HG03457 (cell line): ENCODE measurements at regions not wholly inside any gene's neighbourhood (a gene's known extent, or its start where the extent isn't known, plus 50 kb on each side); places are given as distances from the start of the nearest gene placed in this dataset.

ENCODE experiments used
- ATAC-seq: cut with Tn5 transposase; IDR thresholded peaks from one replicate; pipeline ENCODE4 v1.9.1; 2021; ENCODE audit warnings: moderate number of reproducible peaks; ENCODE audit not compliant: unreplicated experiment

- no peak for ATAC-seq
Measured at GRCh38 chr3:124563376-124563775, 166.9 kb upstream of the UMPS start.

- ATAC-seq: no peak
Measured at GRCh38 chr3:124565013-124565412, 165.2 kb upstream of the UMPS start.

- no peak for ATAC-seq
Measured at GRCh38 chr3:124565551-124565950, 164.7 kb upstream of the UMPS start.

- ATAC-seq: no peak
Measured at GRCh38 chr3:124566701-124567100, 163.6 kb upstream of the UMPS start.

- no peak for ATAC-seq
Measured at GRCh38 chr3:124567179-124567578, 163.1 kb upstream of the UMPS start.

GRCh38 chr3:124569761-124570160, 160.5 kb upstream of the UMPS start:
- no peak for ATAC-seq

GRCh38 chr3:124570232-124570631, 160.0 kb upstream of the UMPS start:
- ATAC-seq: no peak

GRCh38 chr3:124572851-124573405, 157.3 kb upstream of the UMPS start:
- no peak for ATAC-seq

- no peak for ATAC-seq
Measured at GRCh38 chr3:124574012-124574411, 156.2 kb upstream of the UMPS start.

- ATAC-seq: no peak
Measured at GRCh38 chr3:124576565-124577493, 153.4 kb upstream of the UMPS start.

- no peak for ATAC-seq
Measured at GRCh38 chr3:124577494-124578167, 152.6 kb upstream of the UMPS start.

- no peak for ATAC-seq
Measured at GRCh38 chr3:124579641-124580040, 150.6 kb upstream of the UMPS start.

- ATAC-seq: no peak
Measured at GRCh38 chr3:124582196-124582595, 148.1 kb upstream of the UMPS start.

- ATAC-seq: no peak
Measured at GRCh38 chr3:124582621-124583395, 147.4 kb upstream of the UMPS start.

GRCh38 chr3:124584245-124584551, 146.1 kb upstream of the UMPS start:
- no peak for ATAC-seq

- ATAC-seq: no peak
Measured at GRCh38 chr3:124584552-124585391, 145.5 kb upstream of the UMPS start.

GRCh38 chr3:124586126-124587052, 143.9 kb upstream of the UMPS start:
- ATAC-seq: no peak

- no peak for ATAC-seq
Measured at GRCh38 chr3:124587053-124587408, 143.2 kb upstream of the UMPS start.

- no peak for ATAC-seq
Measured at GRCh38 chr3:124588036-124588435, 142.2 kb upstream of the UMPS start.
